Type B pancreatic cell (in vitro differentiated cells): ENCODE measurements at regions not wholly inside any gene's neighbourhood (a gene's known extent, or its start where the extent isn't known, plus 50 kb on each side); places are given as distances from the start of the nearest gene placed in this dataset.

Experiments used
- DNase-seq: peaks from one replicate; pipeline ENCODE4 v3.0.0; 2021; ENCODE audit warnings: mixed read lengths; ENCODE audit not compliant: unreplicated experiment; ENCODE audit errors: extremely low spot score
- H3K27ac Mint-ChIP-seq: 2 replicates; pipeline ENCODE4 v1.8.0; 2021; ENCODE audit warnings: mild to moderate bottlenecking, mixed read lengths
- H3K27me3 Mint-ChIP-seq: 2 replicates; pipeline ENCODE4 v1.8.0; 2021; ENCODE audit warnings: mixed read lengths
- H3K36me3 Mint-ChIP-seq: 2 replicates; pipeline ENCODE4 v1.8.0; 2021; ENCODE audit warnings: mixed read lengths
- H3K4me1 Mint-ChIP-seq: one replicate; pipeline ENCODE4 v1.8.0; 2021; ENCODE audit warnings: mixed read lengths; ENCODE audit not compliant: unreplicated experiment
- H3K4me3 Mint-ChIP-seq: 2 replicates; pipeline ENCODE4 v1.8.0; 2021; ENCODE audit warnings: mild to moderate bottlenecking, mixed read lengths
- H3K9me3 Mint-ChIP-seq: 2 replicates; pipeline ENCODE4 v1.8.0; 2021; ENCODE audit warnings: mixed read lengths
- TF ChIP-seq, protein P1 (sequence below): fragments of 200-600 bp; sonication (generic); conservative IDR thresholded peaks from 2 replicates; pipeline ENCODE4 v1.5.0; 2021; ENCODE audit warnings: antibody characterized with exemption, mild to moderate bottlenecking

DNA sequence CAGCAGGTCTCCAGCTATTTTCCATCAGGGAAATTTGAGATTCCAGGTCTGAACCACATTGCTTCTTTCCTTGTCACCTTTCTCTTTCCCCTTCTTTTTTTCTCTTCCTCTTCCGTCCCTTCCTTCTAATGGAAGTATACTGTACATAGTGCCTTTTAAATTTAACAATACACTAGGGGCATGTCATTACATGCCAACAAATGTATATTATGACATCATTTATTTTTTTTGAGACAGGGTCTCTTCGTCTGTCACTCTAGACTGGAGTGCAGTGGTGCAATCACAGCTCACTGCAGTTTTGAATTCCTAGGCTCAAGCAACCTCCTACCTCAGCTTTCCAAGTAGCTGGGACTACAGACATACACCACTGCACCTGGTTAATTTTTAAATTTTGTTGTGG is 148.9 kb downstream of the SUDS3 start:
- H3K36me3 Mint-ChIP-seq: no peaks in the 10 kb centered on the region
- no peaks in the 10 kb centered on the region for H3K4me1 Mint-ChIP-seq
- no peaks in the 10 kb centered on the region for H3K9me3 Mint-ChIP-seq
- TF ChIP-seq, protein P1, sequence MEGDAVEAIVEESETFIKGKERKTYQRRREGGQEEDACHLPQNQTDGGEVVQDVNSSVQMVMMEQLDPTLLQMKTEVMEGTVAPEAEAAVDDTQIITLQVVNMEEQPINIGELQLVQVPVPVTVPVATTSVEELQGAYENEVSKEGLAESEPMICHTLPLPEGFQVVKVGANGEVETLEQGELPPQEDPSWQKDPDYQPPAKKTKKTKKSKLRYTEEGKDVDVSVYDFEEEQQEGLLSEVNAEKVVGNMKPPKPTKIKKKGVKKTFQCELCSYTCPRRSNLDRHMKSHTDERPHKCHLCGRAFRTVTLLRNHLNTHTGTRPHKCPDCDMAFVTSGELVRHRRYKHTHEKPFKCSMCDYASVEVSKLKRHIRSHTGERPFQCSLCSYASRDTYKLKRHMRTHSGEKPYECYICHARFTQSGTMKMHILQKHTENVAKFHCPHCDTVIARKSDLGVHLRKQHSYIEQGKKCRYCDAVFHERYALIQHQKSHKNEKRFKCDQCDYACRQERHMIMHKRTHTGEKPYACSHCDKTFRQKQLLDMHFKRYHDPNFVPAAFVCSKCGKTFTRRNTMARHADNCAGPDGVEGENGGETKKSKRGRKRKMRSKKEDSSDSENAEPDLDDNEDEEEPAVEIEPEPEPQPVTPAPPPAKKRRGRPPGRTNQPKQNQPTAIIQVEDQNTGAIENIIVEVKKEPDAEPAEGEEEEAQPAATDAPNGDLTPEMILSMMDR: no peak
- no peak overlapping the region for H3K4me3 Mint-ChIP-seq
- peaks cover 4% of the 10 kb centered on the region for H3K27me3 Mint-ChIP-seq
- no peak overlapping the region for H3K27ac Mint-ChIP-seq
- DNase-seq: no peak

DNA sequence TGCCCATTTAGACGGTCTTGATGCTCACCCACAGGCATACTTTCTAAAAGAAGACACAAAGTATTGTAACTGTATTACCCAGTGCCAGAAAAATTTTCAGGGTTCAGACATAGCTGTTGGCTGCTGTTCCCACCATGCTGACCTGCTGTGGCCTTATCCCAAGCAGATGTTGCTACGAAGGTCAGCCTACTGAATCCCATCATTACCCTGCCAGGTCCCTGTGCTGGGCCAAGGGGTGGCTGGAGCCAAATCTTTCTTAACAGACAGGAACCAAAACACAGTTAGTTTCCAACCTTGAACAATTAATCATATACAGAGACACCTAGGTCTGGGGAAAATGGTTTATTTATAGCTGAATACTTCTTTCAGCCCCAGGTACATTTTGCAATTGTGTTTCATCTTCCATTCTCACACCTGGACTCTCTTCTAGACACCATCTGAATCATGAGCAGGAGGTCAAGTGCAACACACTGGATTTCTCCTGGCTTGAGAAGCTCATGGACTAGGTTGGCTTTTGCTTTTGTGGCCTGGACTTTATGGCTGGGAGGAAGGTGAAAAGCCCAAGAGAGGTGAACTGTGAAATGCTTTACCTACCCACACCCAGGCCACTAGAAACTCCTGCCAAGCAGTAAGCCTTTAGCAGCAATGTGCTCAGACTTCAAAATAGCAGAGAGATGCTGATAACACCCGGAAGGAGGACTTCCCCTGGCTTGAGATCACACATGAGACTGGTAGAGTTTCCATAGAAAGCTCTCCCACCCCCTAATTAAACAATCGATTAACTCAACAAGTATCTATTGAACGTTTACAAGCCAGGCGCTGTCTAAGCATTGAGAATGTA is 150.1 kb downstream of the SUDS3 start:
- H3K36me3 Mint-ChIP-seq: no peaks in the 10 kb centered on the region
- no peak overlapping the region for H3K27ac Mint-ChIP-seq
- no peaks in the 10 kb centered on the region for H3K4me1 Mint-ChIP-seq
- DNase-seq: no peak
- TF ChIP-seq, protein P1: no peak
- H3K4me3 Mint-ChIP-seq: no peak overlapping the region
- no peaks in the 10 kb centered on the region for H3K9me3 Mint-ChIP-seq
- H3K27me3 Mint-ChIP-seq: peaks cover 4% of the 10 kb centered on the region

DNA sequence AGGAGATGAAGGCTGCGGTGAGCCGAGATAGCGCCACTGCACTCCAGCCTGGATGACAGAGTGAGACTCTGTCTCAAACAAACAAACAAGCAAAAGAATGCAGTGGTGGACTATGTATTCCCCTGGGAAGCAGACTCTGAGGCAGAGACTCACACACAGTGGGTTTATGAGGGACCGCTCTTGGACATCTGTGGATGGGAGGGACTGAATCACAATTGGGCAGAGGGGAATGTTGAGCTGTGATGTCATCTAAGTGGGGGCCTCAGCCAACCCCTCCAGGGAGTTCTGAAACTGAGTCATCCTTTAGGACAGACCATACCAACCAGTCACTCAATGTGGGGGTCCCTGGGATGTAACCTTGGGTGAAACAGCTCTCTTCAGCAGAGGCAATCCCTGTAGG is 151.0 kb downstream of the SUDS3 start:
- DNase-seq: no peak
- Mint-ChIP-seq H3K4me3 (no peak overlapping the region), H3K4me1 (no peaks in the 10 kb centered on the region), H3K27me3 (peaks cover 4% of the 10 kb centered on the region), H3K27ac (no peak overlapping the region), H3K9me3 (no peaks in the 10 kb centered on the region), H3K36me3 (no peaks in the 10 kb centered on the region)
- TF ChIP-seq, protein P1: no peak

DNA sequence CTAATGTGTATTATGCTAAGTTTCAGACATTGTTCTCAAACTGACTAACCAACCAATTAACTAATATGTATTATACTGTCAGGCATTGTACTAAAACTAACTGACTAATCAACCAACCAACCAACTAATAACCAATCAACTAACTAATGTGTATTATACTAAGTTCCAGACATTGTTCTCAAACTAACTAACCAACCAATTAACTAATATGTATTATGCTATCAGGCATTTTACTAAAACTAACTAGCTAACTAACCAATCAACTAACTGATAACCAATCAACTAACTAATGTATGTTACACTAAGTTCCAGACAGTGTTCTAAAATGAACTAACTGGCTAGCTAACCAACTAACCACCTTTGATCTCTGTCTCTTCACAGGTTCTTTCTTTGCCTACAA is 152.3 kb downstream of the SUDS3 start:
- Mint-ChIP-seq H3K27ac (no peak overlapping the region), H3K4me1 (no peaks in the 10 kb centered on the region), H3K4me3 (no peak overlapping the region), H3K9me3 (no peaks in the 10 kb centered on the region), H3K36me3 (no peaks in the 10 kb centered on the region), H3K27me3 (peaks cover 4% of the 10 kb centered on the region)
- TF ChIP-seq, protein P1: no peak
- no peak for DNase-seq

DNA sequence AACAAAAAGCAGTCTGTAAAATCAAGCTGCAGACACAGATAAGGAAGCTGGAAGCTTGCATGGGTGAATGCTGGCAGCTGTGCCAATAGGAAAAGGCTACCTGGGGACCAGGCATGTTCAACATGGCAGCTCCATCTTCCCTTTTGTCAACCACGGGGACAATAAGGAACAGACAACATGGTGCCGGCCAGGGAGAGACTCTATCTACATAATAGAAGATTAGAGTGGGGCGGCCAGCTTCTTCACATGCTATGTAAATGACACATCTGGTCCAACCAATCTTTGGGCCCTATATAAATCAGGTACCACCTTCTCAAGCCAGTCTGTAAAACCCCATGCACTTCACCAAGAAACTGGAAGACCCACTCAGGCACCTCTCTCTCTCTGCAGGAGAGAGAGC is 157.6 kb downstream of the SUDS3 start:
- Mint-ChIP-seq H3K9me3 (no peaks in the 10 kb centered on the region), H3K27ac (no peak overlapping the region), H3K27me3 (peaks cover 4% of the 10 kb centered on the region), H3K4me3 (no peak overlapping the region), H3K4me1 (no peaks in the 10 kb centered on the region), H3K36me3 (no peaks in the 10 kb centered on the region)
- TF ChIP-seq, protein P1: no peak
- no peak for DNase-seq
